ENCODE measurements at regions not wholly inside any gene's neighbourhood (a gene's known extent, or its start where the extent isn't known, plus 50 kb on each side); places are given as distances from the start of the nearest gene placed in this dataset.

GRCh38 chr2:238562446-238562845, 135.7 kb downstream of the ASB1 start:
- TF ChIP-seq EZH2phosphoT487 (conservative IDR thresholded peaks at IDR 0.05; ENCODE audit: low read length), result no peak
- TF ChIP-seq, protein P1, sequence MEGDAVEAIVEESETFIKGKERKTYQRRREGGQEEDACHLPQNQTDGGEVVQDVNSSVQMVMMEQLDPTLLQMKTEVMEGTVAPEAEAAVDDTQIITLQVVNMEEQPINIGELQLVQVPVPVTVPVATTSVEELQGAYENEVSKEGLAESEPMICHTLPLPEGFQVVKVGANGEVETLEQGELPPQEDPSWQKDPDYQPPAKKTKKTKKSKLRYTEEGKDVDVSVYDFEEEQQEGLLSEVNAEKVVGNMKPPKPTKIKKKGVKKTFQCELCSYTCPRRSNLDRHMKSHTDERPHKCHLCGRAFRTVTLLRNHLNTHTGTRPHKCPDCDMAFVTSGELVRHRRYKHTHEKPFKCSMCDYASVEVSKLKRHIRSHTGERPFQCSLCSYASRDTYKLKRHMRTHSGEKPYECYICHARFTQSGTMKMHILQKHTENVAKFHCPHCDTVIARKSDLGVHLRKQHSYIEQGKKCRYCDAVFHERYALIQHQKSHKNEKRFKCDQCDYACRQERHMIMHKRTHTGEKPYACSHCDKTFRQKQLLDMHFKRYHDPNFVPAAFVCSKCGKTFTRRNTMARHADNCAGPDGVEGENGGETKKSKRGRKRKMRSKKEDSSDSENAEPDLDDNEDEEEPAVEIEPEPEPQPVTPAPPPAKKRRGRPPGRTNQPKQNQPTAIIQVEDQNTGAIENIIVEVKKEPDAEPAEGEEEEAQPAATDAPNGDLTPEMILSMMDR (IDR thresholded peaks at IDR 0.05; ENCODE audit: insufficient read depth, low read length, poor library complexity, severe bottlenecking), result no peak
- no peaks in the 10 kb centered on the region for H4K20me1 ChIP-seq (ENCODE audit: low read depth, low read length)
- H3K9ac ChIP-seq (ENCODE audit: low read length), result no peak overlapping the region
- no peak overlapping the region for H3K27ac ChIP-seq (ENCODE audit: low read depth, low read length)
- H3F3A ChIP-seq (ENCODE audit: insufficient read depth), result no peaks in the 10 kb centered on the region
- H3K79me2 ChIP-seq (ENCODE audit: insufficient read depth, low read length), result no peaks in the 10 kb centered on the region
- H3K27me3 ChIP-seq (ENCODE audit: low read length), result no peaks in the 10 kb centered on the region
- H3K4me3 ChIP-seq (ENCODE audit: insufficient read depth, low read length, poor library complexity, severe bottlenecking), result no peak overlapping the region
- no peaks in the 10 kb centered on the region for H3K9me3 ChIP-seq (ENCODE audit: insufficient read depth, low read length)
- no peaks in the 10 kb centered on the region for H3K9me2 ChIP-seq (replicated peaks; ENCODE audit: insufficient read depth, low read length)
- no peak overlapping the region for H3K4me2 ChIP-seq (ENCODE audit: low read depth, low read length, poor library complexity, severe bottlenecking)
- H2AFZ ChIP-seq (ENCODE audit: low read depth, low read length, severe bottlenecking), result no peak overlapping the region
- no peaks in the 10 kb centered on the region for H3K36me3 ChIP-seq (ENCODE audit: low read length)

DNA sequence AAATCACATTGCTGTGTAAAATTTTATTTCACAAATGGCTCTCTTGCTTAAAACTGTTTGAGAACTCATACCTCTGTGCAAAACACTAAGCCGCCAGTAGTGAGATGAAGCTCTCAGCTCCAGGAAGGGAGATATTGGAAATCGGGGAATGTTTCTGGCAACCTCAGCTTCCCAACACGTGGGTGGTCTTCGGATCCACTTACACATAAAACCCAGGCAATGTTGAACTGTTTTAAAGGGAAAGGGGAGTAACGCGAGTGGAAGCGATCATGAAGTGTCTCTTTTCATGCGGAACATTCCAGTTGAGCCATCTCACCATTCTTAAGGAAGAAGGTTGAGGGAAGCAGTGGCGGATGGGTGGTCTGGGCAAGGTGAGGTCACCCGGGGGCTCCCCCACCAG, 136.8 kb downstream of the ASB1 start:
- Histone ChIP-seq H3K9me3 (ENCODE audit: insufficient read depth, low read length) (no peaks in the 10 kb centered on the region), H3K27ac (ENCODE audit: low read depth, low read length) (no peak overlapping the region), H3K27me3 (ENCODE audit: low read length) (no peaks in the 10 kb centered on the region), H3K9ac (ENCODE audit: low read length) (no peak overlapping the region), H3K9me2 (replicated peaks; ENCODE audit: insufficient read depth, low read length) (no peaks in the 10 kb centered on the region), H3K36me3 (ENCODE audit: low read length) (no peaks in the 10 kb centered on the region), H3K4me2 (ENCODE audit: low read depth, low read length, poor library complexity, severe bottlenecking) (no peak overlapping the region), H3F3A (ENCODE audit: insufficient read depth) (no peaks in the 10 kb centered on the region), H3K79me2 (ENCODE audit: insufficient read depth, low read length) (no peaks in the 10 kb centered on the region), H3K4me3 (ENCODE audit: insufficient read depth, low read length, poor library complexity, severe bottlenecking) (no peak overlapping the region), H2AFZ (ENCODE audit: low read depth, low read length, severe bottlenecking) (no peak overlapping the region), H4K20me1 (ENCODE audit: low read depth, low read length) (no peaks in the 10 kb centered on the region)
- no peak for TF ChIP-seq EZH2phosphoT487 (conservative IDR thresholded peaks at IDR 0.05; ENCODE audit: low read length)
- TF ChIP-seq, protein P1 (IDR thresholded peaks at IDR 0.05; ENCODE audit: insufficient read depth, low read length, poor library complexity, severe bottlenecking), result no peak

DNA sequence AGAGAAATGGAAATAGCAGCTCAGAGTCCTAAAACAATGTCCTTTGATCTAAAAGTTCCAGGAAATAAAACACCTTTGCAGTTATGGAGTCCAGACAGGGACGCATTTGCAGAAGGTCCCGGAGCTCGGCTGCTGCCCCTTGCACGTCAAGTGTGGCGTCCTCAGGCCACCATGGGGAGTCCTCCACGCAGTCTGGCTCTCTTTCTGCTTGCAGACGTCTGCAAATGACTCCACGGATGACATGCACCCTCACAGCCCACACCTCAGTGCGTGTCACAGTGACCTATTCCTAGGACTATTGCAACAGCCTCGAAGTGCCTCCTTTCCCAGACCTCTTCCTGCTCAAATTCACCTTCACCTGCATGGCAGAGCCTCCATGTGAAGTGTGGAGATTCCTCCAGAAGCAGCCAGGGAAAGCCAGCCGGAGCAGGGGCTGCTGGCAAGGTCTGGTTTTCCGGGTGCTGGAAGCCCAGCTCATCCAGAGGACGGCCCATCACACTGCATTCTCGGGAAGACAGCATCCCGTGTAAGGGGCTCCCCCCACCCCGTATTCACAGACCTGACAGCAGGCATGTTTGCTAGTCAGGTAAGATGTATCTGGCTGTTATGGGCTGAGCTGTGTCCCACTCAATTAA, 137.7 kb downstream of the ASB1 start:
- Histone ChIP-seq H3K79me2 (ENCODE audit: insufficient read depth, low read length) (no peaks in the 10 kb centered on the region), H3K9ac (ENCODE audit: low read length) (no peak overlapping the region), H3K4me2 (ENCODE audit: low read depth, low read length, poor library complexity, severe bottlenecking) (no peak overlapping the region), H3K36me3 (ENCODE audit: low read length) (no peaks in the 10 kb centered on the region), H3K27ac (ENCODE audit: low read depth, low read length) (no peak overlapping the region), H3F3A (ENCODE audit: insufficient read depth) (no peaks in the 10 kb centered on the region), H3K9me3 (ENCODE audit: insufficient read depth, low read length) (no peaks in the 10 kb centered on the region), H3K4me3 (ENCODE audit: insufficient read depth, low read length, poor library complexity, severe bottlenecking) (no peak overlapping the region), H3K9me2 (replicated peaks; ENCODE audit: insufficient read depth, low read length) (no peaks in the 10 kb centered on the region), H2AFZ (ENCODE audit: low read depth, low read length, severe bottlenecking) (no peak overlapping the region), H3K27me3 (ENCODE audit: low read length) (no peaks in the 10 kb centered on the region), H4K20me1 (ENCODE audit: low read depth, low read length) (no peaks in the 10 kb centered on the region)
- TF ChIP-seq, protein P1 (IDR thresholded peaks at IDR 0.05; ENCODE audit: insufficient read depth, low read length, poor library complexity, severe bottlenecking), result no peak
